HG02970 (cell line): ENCODE measurements at regions not wholly inside any gene's neighbourhood (a gene's known extent, or its start where the extent isn't known, plus 50 kb on each side); places are given as distances from the start of the nearest gene placed in this dataset.

ENCODE experiments used
- ATAC-seq: cut with Tn5 transposase; IDR thresholded peaks from one replicate; pipeline ENCODE4 v1.9.1; 2021; ENCODE audit warnings: mild to moderate bottlenecking, moderate library complexity, moderate number of reproducible peaks; ENCODE audit not compliant: unreplicated experiment, low FRiP score

DNA sequence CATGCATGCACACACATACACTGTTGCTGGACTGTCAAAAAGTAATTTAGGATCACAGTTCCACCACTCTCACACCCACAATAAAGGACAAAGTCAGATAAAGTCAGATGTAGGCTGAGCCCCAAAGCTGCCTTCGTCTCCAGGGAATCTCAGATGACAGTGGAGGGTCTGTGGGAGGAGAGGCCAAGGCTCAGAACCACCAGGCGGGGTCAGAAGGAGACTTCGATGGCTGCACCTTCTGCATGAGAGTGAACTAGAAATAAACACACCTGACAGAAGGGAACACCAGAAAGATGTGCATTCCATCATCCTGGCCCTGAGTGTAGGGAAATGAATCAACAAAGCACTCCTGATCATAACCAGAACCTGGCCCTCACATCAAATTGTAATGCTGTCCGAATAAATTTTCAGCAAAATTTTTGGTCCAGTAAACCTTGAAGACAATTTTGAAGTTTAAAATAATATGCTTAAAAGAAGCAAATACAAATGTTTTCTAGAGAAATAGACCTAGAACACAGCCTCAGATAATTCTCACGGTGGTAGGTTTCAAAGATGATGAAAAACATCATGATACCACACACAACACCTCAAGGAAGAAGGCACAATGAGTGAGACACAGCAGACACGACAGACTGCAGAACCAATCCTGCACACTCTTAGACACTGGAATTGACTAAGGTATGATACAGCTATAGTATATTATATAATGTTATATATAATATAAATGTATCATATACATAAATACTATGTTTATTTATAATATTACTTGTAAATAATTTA, 269.8 kb upstream of the KLF6 start:
- ATAC-seq: no peak

DNA sequence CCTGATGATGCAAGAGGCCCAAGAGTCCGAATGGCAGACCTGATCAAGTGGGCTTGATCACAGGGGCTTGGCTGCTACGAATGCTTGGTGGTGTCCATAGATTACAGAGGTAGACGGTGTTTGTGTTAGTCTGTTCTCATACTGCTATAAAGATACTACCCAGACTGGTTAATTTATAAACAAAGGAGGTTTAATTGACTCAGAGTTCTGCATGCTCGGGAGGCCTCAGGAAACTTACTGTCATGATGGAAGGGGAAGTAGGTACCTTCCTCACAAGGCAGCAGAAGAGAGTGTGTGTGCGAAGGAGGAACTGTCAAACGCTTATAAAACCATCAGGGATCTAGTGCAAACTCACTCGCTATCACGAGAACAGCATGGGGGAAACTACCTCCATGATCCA, 268.9 kb upstream of the KLF6 start:
- ATAC-seq: no peak

DNA sequence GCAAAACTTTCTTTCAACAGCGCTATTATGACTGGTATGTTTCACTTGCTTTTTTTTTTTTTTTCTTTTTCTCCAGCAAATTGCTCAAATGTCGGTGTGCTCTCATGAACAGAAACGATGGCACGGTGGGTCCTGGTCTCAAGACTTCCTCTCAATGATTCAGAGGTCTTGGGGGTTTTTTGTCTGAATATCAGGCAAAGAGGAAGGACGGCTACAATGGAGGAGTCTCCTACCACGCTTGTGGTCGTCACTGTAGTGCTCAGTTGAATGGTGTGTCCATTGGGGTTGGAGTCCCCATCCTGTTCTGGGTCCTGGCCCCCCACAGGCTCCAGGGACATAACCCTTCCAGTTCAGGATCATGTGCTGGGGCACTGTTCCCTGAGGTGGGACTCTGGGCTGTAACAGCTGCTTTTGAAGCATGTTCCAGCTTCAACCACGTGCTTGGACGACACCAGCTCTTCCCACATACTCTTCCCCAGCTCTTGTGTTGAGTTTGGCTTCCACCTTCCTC, 266.7 kb upstream of the KLF6 start:
- ATAC-seq: no peak

DNA sequence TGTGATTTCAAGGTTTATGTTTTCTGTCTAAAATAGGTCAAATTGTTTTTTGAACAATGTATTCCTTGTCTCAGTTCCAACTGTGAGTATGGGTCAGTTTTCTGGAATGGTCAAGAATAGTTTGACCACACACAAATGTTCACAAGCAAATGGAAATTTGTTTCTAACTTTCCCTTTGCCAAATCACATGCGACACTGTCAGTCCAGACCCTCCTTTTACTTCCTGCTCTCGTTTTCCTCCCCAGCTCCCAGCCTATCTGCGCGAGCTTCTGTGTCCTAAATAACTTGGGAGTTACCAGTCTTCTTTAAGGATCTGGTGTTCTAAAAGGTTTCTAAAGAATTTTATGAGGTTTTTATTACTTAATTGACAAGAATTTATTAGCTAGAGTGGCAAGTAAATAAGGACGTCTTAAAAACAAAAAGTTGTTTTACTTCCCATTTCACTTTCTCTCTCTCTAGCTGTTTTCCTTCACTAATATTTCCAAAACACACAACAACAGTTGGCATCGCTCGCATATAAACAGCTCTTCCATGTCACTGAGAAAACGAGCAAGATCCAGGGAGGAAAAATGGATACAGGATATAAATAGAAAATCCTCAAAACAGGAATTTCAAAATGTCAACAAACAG, 266.1 kb upstream of the KLF6 start:
- ATAC-seq: no peak

DNA sequence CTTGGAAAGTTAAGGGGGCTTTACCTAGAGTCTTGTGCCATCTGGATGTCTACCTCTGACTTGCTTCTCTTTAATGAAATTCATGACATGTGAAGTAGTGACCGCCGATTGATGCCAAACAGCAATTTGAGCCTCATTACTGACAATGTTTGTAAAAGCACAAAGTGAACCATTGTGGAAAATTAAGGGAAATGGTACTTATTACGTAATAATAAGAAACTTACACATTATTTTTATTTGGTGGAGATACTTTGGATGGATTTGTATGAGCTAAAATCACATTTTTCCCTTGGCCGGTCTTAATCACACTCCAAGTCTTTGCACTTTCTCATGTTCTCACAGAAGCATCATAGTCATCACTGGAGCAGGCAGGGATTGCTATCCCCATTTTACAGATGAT, 265.1 kb upstream of the KLF6 start:
- ATAC-seq: no peak

DNA sequence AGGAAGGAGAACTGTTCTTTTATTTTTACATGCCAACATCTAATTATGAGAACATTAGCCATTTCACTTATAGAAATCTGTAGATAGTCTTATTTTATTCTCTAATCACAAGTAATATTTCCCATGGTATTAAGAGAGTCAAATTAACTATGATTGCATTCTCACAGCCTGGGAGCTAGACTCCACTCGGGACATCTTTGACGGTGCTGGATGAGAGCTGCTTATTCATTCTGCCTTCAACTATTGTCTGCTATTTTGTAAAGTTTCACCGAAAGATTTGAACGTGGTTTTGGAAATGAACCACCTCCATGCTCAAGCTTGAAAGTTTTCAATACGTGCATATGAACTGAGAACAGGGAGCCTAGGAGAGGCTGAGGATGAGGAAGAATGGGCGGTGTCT, 264.3 kb upstream of the KLF6 start:
- ATAC-seq: no peak

DNA sequence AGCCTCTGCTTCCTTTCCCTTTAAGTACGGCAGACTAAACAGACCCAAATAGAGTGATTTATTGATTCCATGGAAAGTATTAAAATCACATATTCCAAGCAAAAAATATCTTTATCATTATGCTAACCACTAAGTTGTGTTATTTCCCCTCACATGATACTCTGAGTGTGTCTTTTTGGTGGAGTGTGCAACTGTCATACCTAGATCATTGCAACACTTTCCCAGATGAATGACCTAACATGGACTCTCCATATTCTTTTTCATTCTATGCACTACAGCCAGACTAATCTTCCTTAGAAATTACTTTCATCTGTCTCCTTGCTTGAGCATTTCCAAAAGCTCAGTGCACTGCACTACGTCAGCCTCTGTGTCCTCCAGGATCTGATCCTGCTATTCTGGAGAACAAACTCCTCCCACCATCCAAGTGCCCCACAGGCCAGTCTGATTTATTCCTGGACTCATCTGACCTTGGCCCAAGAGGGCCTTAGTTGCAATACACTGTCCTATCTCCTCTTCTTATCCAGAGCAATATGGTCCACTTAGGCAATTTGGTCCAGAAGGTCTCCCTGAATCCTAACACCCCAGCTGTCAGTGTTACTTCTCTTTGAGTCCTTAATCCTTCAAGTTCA, 263.3 kb upstream of the KLF6 start:
- no peak for ATAC-seq

DNA sequence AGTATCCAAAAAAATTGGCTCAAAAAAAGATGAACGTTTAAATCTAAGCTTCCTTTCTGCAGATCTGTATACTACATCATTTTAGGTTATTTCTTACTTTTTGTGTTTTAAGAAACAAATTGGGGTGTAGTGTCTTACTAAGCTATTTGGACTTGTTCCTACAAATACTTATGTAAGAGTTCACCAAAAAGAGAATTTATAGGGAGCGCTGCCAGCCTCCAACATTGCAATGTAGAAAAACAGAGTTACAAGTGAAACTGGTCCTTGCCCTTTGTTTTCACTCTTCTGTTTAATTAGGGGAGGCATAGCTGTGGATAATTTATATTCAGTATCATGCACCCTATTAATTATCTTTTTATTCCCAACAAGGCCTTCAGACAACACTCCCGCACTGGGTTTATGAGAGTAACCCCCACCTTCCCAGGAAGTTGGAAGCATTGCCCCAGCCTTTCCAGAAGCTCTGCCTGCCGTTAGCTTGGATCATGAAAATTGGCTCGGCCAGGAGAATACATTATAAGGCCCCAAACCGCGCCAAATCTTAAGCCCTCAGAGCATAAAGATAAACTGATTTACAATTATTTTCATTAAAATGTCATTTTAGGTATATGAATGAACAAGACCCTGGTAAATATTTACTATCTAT, 261.8 kb upstream of the KLF6 start:
- no peak for ATAC-seq

DNA sequence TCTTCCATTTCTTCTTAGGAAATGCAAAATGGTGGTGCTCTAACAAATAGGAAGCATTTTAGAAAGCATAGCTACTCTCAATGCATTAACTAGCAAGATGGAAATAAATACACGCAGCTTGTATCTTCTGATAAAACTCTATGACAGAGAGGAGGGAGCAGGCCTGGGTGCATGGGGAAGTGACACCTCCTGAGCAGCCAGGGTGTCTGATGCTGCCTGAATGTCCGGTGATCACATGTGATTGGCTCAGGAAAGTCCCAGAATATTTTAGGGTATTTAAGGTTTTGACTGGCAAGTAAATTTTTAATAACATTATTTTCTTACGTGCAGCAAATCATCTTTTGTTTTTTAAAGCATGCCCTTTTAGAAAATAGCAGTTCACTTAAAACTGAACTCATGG, 261.0 kb upstream of the KLF6 start:
- ATAC-seq: no peak

DNA sequence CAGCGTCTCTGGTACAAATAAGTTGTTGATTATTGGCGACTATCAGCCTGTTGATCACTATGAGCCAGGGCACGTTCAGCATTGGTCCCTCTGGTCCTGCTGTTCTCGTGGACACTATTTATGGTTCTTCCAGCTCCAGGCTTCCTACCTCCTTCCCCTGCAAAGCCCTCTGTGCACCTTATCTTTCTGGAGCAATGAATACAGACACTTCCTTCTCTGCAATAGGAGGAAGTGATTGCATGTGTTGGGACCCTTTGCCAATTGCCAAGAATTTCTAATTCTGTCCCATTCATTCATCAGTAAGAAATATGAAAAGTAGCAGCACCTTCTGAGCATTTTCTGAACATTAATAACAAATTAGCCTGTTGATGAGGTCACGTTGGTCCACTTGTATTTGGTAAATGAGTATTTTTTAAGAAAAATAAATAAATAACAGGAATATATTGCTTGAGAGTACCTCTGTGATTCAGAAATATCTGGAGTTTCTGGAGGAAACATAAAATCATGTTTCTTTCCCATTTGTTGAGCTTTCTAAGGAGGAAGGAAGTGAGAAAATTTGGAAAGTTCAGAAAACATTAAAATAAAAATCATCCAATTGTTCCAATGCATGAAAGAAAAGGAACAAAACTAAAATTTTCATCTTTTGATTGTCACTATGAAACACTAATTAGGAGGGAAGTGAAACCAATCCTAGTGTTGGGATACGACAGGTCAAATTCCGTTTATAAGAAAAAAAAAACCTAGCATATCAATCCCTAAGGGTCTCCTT, 259.1 kb upstream of the KLF6 start:
- no peak for ATAC-seq

DNA sequence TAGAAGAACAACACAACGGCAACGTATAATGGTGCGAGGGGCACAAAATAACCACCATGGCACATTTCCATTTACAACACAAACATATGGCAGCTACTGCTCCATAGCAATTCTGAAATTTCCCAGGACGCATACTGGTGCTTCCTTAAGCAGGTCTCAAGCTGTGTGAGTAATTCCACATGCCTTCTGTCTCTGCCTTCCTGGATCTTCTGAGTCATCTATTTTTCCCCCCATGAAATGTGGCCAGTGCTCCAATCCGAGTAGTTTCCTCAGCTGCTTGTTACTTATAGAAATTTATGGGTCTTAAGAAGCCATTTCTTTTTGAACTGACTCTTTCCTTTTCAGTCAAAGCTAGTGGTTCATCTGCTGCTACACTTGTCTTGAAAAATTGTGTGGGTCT, 256.6 kb upstream of the KLF6 start:
- no peak for ATAC-seq

DNA sequence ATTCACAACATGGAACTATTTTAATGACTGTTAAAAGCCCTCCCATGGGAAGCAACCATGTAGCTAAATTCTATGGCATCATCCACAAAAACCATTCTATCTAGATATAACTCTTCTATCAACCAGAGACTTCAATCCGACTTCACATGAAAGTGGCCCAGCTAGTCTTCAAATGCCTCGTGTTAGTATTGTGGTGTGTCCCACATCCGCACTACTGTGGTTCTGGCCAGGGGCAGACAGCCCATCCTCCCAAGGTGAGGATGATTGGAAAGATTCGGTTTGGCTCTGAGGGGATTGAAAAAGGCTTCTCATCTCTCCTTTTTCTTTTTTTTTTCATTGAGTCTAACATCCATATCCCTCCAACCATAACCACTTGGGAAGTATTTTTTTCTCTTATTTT, 253.0 kb upstream of the KLF6 start:
- no peak for ATAC-seq

DNA sequence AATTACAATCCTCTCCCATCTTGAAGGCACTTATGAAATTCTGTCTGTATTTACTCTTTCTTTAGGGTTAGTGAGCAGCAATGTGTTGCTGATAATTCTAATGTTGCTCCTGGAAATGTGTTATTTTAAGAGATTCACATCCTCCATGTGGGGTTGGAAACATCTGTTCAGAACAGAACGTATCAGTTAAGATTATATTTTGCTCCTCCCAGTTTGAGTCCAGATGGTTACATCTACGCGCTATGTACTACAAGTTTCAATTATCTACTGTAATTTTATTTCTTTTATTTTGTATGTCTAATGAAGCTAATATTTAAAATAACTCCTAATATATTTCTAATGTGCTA, 250.6 kb upstream of the KLF6 start:
- no peak for ATAC-seq

DNA sequence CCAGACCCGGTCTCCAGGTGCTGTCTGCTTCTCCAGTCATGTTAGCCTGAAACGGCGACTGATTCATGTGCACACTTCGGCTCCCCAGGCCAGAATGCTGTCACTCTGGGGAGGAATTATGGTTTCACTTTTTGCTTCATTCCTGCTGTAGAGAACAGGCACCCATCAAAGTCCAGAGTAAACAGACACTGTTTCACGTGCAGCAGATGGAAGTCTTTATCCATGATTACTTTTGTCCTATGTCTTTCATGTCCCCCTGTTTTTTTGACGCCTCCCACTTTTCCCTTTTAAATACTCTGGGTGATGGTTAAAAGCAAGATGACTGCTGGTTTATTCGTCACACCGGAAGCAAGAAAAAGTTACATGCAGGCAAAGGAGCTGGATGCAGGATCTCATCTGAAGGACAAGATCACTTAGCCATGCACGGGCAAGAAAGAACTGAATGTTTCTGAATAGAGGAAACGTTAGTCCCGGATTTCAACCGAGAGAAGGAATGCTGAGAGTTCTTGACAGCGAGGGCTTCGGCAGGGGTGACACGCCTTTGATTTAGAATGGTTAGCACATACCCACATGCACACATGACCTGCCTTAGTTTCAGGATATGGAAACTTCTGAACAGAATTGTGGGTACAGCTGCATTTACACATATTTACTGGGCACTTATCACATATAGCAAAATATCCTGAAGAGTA, 250.0 kb upstream of the KLF6 start:
- no peak for ATAC-seq

DNA sequence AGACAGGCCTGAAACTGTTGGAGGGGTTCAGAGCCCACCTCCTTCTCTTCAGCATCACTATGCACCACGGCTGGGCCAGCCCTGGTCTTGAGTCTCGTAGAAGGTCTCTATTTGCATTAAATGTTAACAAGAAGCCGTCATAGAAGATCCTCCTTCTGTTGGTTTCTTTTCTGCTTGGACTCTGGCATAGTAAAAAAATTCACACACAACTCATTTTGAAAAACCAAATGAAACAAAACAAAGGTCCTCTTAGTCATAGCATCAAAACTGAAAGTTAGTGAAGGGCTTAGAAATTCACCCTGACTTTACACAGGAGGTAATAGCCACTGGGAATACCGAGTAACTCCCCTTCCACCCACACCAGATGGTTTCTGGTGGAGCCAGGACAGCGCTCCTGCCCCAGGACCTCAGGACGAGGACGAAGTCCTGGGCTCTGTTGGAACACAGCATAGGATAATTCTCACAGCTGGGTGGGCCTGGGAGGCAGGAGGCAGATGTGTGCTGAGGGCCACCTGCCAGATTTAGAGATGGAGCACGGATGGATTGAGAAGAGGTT, 248.4 kb upstream of the KLF6 start:
- ATAC-seq: peak; percentile 89

DNA sequence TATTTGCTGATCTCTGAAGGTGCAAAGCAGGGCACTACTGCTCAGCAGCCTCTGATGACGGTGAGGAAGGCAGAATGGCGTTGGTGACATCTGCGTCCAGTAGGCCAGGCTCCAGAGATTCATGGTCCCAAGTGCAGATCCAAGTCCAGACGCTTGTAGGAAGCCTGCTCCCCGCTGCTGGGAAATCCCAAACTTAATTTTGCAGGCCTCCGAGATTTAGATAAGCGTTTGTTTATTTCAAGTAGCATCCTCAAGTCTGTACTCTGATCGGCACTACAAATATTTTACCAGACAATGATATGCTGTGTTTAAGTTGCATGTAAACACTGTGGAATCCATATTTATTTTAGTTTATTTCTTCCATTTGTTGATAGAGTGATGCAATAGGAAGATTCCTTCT, 244.9 kb upstream of the KLF6 start:
- no peak for ATAC-seq

DNA sequence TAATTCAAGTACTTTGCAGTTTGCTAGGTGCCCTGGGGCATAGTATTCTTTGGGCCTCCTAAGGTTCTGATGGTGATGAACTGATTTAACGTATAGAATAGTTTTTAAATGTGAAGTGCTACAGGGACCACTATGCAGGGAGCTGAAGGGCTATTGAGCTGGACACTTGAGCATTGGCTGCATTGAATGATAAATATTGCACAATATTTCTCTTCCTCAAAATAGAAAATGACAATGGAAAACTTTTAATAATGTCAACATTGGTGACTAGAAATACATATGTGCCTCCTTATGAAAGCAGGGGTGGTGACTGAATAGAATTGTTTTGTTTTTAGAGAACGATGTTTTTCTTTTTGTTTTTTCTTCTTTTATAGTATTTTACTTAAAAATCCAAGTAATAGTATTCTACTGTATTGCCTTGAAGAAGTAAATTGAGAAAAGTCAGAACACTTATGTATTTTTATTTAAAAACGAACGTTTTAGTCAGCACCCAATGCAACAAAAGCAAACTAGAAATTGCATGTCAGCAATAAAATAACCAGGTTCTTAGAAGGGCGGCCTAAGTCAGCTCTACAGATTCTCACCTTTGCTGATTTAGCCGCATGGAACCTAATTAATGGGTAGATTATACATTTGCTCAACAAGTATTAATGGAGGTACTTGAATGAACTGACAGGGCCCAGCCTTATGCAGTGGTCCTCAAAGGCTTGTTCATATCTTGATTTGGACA, 244.0 kb upstream of the KLF6 start:
- no peak for ATAC-seq

DNA sequence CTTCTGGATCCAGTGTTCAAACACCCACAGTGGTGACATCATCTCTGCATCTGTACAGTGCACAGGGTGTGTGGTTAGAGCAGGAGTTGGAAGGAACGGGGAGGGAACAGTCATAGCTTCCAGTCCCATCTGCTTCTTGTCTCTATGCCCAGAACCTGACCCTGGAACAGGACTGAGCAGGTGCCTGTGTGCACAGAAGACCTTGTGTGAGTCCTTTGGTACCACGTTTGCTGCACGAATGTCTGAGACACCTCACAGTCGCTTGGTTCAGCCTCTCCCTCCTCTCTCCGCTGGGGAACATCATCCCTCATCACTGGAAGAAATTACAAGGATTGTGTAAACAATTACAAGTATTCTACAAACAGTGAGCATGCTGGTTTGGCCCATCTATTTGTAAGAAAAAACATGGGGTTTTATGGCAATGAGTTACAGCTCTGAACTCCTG, 243.0 kb upstream of the KLF6 start:
- ATAC-seq: no peak

DNA sequence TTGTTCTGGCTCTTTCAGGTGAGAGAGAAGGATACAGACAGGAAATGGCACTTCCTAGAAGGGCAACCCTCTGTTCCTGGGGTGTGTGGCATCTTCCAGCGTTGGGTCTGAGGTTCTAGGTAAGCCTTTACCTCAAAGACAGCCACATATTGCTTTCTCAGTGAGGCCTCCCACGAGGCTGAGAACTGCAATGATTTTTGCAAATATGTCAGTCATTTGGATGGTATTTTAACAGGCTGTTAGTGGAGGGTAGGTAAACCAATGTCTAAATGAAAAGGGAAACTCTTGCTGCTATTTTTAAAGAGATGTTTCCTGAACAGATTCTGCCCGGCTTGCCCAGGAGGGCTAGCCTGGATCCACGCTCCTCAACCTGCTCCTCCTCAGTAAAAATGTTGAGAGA, 240.3 kb upstream of the KLF6 start:
- ATAC-seq: no peak
